PFSK-1 (cell line): ENCODE measurements at regions not wholly inside any gene's neighbourhood (a gene's known extent, or its start where the extent isn't known, plus 50 kb on each side); places are given as distances from the start of the nearest gene placed in this dataset.

Experiments used
- FOXP2 ChIP-seq: optimal IDR thresholded peaks from 2 replicates; pipeline ENCODE3; 2011; ENCODE audit warnings: borderline replicate concordance, control low read depth, inconsistent platforms; ENCODE audit not compliant: insufficient read depth; ENCODE audit errors: extremely low read length, extremely low read depth
- POLR2AphosphoS5 ChIP-seq: IDR thresholded peaks from 2 replicates; pipeline ENCODE4 v1.6.1; 2012; ENCODE audit warnings: low read depth, mild to moderate bottlenecking, control low read depth, low read length, moderate library complexity
- REST ChIP-seq, 2 experiments: IDR thresholded peaks; 2 replicates each; pipeline versions ENCODE4 v1.6.1 to v1.8.0; 2011 to 2012; ENCODE audit warnings: low read depth in 2 of 2, low read length in 2 of 2, control low read depth in 1 of 2, inconsistent platforms in 1 of 2, mild to moderate bottlenecking in 1 of 2, moderate library complexity in 1 of 2; ENCODE audit not compliant: insufficient read depth in 1 of 2
- SIN3A ChIP-seq: IDR thresholded peaks from 2 replicates; pipeline ENCODE4 v1.6.1; 2012; ENCODE audit warnings: mild to moderate bottlenecking, low read length, moderate library complexity, borderline replicate concordance; ENCODE audit not compliant: insufficient read depth
- TAF1 ChIP-seq: IDR thresholded peaks from 2 replicates; pipeline ENCODE4 v1.6.1; 2012; ENCODE audit warnings: low read length, control low read depth, borderline replicate concordance; ENCODE audit not compliant: insufficient read depth

DNA sequence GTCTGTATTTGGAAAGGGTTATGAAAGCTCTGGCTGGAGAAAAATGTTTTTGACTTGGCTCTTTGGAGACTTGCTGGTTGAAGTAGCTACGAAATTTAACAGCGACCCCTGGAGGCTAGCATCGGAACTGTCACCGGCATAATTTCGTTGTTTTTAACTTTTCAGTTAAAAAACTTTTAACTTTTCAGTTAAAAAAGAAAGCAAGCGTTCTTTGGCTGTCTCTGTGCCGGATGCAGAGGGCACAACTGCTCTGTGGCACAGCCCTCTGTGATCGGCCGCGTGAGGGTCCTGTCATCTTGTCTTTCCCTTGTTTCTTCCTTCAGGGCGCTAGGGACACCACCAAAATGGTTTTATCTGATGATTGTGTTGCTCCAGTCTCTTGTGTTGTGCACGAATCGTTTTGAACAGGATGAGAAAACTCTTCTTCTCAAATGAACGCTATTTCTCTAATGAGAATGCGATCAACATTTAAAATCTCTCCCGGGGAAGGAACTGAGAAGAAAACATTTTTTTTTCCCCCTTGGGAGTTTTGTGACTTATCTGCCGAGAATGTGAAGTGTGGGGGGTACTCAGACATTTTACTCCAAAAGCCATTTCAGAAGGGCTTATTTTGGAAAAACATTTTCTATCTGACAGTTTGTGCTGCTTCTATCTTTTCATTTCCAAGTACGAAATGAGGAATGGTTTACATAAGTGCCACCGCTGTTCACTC is 57.1 kb downstream of the ADCYAP1 start:
- no peak for TF ChIP-seq SIN3A
- TF ChIP-seq POLR2AphosphoS5, result no peak
- TF ChIP-seq FOXP2, result no peak
- no peak for TF ChIP-seq TAF1
- no peak for TF ChIP-seq REST (IDR thresholded peaks at IDR 0.05; ENCODE audit: insufficient read depth in 1 of 2, low read depth in 2 of 2, low read length in 2 of 2)

GRCh38 chr18:963276-963675 is 58.6 kb downstream of the ADCYAP1 start:
- TF ChIP-seq POLR2AphosphoS5 (no peak), REST (IDR thresholded peaks at IDR 0.05; ENCODE audit: insufficient read depth in 1 of 2, low read depth in 2 of 2, low read length in 2 of 2) (no peak), FOXP2 (no peak), SIN3A (no peak), TAF1 (no peak)

- TF ChIP-seq POLR2AphosphoS5 (no peak), FOXP2 (no peak), REST (IDR thresholded peaks at IDR 0.05; ENCODE audit: insufficient read depth in 1 of 2, low read depth in 2 of 2, low read length in 2 of 2) (no peak), TAF1 (no peak), SIN3A (no peak)
Measured at GRCh38 chr18:965921-966758, 61.5 kb downstream of the ADCYAP1 start.

GRCh38 chr18:966759-967576 is 62.3 kb downstream of the ADCYAP1 start:
- no peak for TF ChIP-seq POLR2AphosphoS5
- no peak for TF ChIP-seq SIN3A

- TF ChIP-seq TAF1 (no peak), POLR2AphosphoS5 (no peak), REST (IDR thresholded peaks at IDR 0.05; ENCODE audit: insufficient read depth in 1 of 2, low read depth in 2 of 2, low read length in 2 of 2) (no peak), FOXP2 (no peak), SIN3A (no peak)
Measured at GRCh38 chr18:980586-980985, 75.9 kb downstream of the ADCYAP1 start.
